PFSK-1 (cell line): ENCODE measurements at regions not wholly inside any gene's neighbourhood (a gene's known extent, or its start where the extent isn't known, plus 50 kb on each side); places are given as distances from the start of the nearest gene placed in this dataset.

Experiments used
- POLR2AphosphoS5 ChIP-seq: IDR thresholded peaks from 2 replicates; pipeline ENCODE4 v1.6.1; 2012; ENCODE audit warnings: low read depth, mild to moderate bottlenecking, control low read depth, low read length, moderate library complexity
- REST ChIP-seq, 2 experiments: IDR thresholded peaks; 2 replicates each; pipeline versions ENCODE4 v1.6.1 to v1.8.0; 2011 to 2012; ENCODE audit warnings: low read depth in 2 of 2, low read length in 2 of 2, control low read depth in 1 of 2, inconsistent platforms in 1 of 2, mild to moderate bottlenecking in 1 of 2, moderate library complexity in 1 of 2; ENCODE audit not compliant: insufficient read depth in 1 of 2
- SIN3A ChIP-seq: IDR thresholded peaks from 2 replicates; pipeline ENCODE4 v1.6.1; 2012; ENCODE audit warnings: mild to moderate bottlenecking, low read length, moderate library complexity, borderline replicate concordance; ENCODE audit not compliant: insufficient read depth
- TAF1 ChIP-seq: IDR thresholded peaks from 2 replicates; pipeline ENCODE4 v1.6.1; 2012; ENCODE audit warnings: low read length, control low read depth, borderline replicate concordance; ENCODE audit not compliant: insufficient read depth

- no peak for TF ChIP-seq SIN3A
- no peak for TF ChIP-seq POLR2AphosphoS5
- no peak for TF ChIP-seq TAF1
- TF ChIP-seq REST (IDR thresholded peaks at IDR 0.05; ENCODE audit: insufficient read depth in 1 of 2, low read depth in 2 of 2, low read length in 2 of 2): no peak
Measured at GRCh38 chr3:147854542-147854941, 445.4 kb downstream of the ZIC1 start.
